MG63 (cell line): ENCODE measurements at regions not wholly inside any gene's neighbourhood (a gene's known extent, or its start where the extent isn't known, plus 50 kb on each side); places are given as distances from the start of the nearest gene placed in this dataset.
"Not testable (repeated sequence)": the region's sequence is repeated elsewhere in the genome, so short reads cannot be mapped to it uniquely, and the experiment has no call there.

ENCODE experiments used
- DNase-seq: peaks from one replicate; pipeline ENCODE4 v3.0.0-alpha.2; 2020
- H3K27me3 ChIP-seq: fragments of 250-450 bp; sonication (Bioruptor Pico); 2 replicates; pipeline ENCODE4 v1.5.1; 2020; ENCODE audit warnings: mild to moderate bottlenecking, moderate library complexity
- H3K36me3 ChIP-seq: fragments of 250-450 bp; sonication (Bioruptor Pico); 2 replicates; pipeline ENCODE4 v1.5.1; 2020; ENCODE audit warnings: mild to moderate bottlenecking, moderate library complexity
- H3K4me3 ChIP-seq: fragments of 250-450 bp; sonication (Bioruptor Pico); 2 replicates; pipeline ENCODE4 v1.5.1; 2020; ENCODE audit warnings: mild to moderate bottlenecking, moderate library complexity
- H3K9me3 ChIP-seq: fragments of 250-450 bp; sonication (Bioruptor Pico); 2 replicates; pipeline ENCODE4 v1.5.1; 2020; ENCODE audit warnings: mild to moderate bottlenecking, moderate library complexity

GRCh38 chr16:63473725-63474124 lies 1437.5 kb upstream of the CDH8 start:
- H3K36me3 ChIP-seq = no peaks in the 10 kb centered on the region
- no peak for DNase-seq
- H3K27me3 ChIP-seq = no peaks in the 10 kb centered on the region
- no peak overlapping the region for H3K4me3 ChIP-seq
- H3K9me3 ChIP-seq = no peaks in the 10 kb centered on the region

DNA sequence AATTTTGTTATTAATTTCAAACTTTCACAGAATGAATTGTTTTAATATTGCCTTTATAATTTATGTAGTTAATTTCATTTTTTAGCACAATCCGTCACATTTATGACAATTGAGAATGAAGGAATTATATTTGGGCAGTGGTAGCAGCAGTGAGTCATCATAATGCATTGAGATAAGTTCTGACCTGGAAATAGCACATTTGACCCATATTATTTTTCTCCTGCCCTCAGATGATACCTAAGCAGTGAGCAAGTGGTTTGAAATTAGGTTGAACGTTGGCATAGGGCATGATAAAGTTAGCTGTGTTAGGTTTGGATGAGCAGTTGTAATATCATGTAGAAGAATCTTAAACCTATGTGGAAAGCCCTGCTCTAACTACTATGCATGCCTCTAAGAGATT lies 1431.3 kb upstream of the CDH8 start:
- Histone ChIP-seq H3K4me3 (no peak overlapping the region), H3K36me3 (no peaks in the 10 kb centered on the region), H3K27me3 (no peaks in the 10 kb centered on the region), H3K9me3 (no peaks in the 10 kb centered on the region)
- DNase-seq = no peak

DNA sequence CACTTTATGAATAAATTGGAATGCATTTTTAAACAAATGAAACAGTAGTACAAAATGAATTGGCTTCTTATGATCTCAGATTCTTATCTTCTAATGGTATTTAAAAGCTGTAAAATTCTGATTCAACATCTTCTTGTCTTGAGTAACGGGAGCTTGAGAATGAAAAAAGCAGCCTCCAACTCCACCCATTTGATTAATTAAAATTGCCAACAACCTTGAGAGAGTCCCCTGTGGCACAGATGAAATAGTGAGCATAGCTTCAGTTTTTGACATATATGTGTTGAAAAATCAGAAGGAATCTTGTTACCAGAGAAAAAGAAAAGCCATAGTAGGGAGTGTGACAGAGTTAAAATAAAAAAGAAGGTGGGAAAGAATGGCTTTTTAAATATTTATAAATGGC lies 1426.1 kb upstream of the CDH8 start:
- no peaks in the 10 kb centered on the region for H3K9me3 ChIP-seq
- H3K27me3 ChIP-seq = no peaks in the 10 kb centered on the region
- H3K36me3 ChIP-seq = no peaks in the 10 kb centered on the region
- DNase-seq = no peak
- H3K4me3 ChIP-seq = no peak overlapping the region

DNA sequence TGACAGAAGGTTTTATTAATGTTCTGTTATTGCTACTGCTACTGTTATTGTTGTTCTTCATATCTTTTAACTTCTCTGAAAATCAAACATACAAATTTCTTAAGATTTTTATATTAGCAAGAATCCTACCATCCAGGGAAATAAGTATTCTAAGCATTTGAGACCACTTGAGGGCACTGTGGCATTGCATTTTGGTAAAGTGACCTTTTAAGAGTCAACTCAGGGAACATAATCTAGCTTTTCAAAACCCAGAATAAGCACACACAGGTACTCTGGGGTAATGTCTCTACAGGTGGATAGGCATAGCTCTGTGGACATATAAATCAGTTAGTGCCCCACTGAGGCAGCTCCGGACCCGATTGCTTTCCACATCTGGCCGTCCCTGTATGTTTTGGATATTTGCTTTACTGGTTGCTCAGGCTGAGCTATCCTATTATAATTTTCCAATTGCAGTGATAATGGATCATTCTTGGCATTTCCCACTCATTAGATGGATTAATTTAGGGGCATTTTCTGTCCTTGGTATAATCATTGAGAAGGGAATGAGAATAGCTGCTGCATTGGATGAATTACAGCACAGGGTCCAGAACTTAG lies 1425.1 kb upstream of the CDH8 start:
- DNase-seq = no peak
- no peaks in the 10 kb centered on the region for H3K9me3 ChIP-seq
- H3K36me3 ChIP-seq = no peaks in the 10 kb centered on the region
- H3K27me3 ChIP-seq = no peaks in the 10 kb centered on the region
- no peak overlapping the region for H3K4me3 ChIP-seq

DNA sequence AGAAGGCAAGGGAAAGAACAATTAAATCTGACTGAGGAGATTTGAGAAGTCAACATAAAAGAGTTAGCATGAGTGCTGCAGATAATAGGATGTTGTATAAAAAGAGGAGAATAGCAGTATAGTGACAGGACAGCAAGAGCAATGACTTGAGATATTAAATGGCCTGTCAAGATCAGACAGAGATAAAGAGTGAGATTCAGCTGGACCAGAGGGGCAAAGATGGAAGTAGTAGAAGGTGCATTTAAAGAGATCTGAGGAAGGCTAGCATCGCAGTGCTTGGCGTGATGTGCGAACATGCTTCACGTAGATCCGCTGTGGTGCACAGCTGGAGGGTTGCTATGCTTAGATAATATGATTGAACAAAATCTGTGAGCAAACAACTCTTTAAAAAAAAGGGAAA lies 1422.6 kb upstream of the CDH8 start:
- Histone ChIP-seq H3K36me3 (no peaks in the 10 kb centered on the region), H3K27me3 (no peaks in the 10 kb centered on the region), H3K4me3 (no peak overlapping the region), H3K9me3 (no peaks in the 10 kb centered on the region)
- no peak for DNase-seq

DNA sequence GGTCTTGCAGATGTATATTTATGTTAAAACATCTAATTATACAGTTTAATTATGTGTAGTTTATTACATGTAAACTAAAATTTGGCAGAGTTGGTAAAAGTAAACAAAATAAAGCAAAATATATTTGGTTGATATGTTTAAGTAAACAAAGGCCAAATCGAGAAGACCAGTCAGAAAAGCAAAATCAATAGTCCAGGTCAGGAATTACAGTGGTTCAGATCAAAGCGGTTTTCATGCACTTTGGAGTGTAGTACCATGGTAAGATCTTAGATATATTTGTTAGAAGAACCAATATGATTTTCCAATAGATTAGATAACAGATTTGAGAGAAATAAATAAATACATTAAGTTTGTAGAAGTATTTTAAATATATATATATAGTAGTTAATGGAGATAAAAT lies 1421.6 kb upstream of the CDH8 start:
- Histone ChIP-seq H3K36me3 (no peaks in the 10 kb centered on the region), H3K4me3 (no peak overlapping the region), H3K27me3 (no peaks in the 10 kb centered on the region), H3K9me3 (no peaks in the 10 kb centered on the region)
- no peak for DNase-seq

- H3K27me3 ChIP-seq = no peaks in the 10 kb centered on the region
- DNase-seq = no peak
Measured at GRCh38 chr16:63453261-63453660, 1417.0 kb upstream of the CDH8 start.

DNA sequence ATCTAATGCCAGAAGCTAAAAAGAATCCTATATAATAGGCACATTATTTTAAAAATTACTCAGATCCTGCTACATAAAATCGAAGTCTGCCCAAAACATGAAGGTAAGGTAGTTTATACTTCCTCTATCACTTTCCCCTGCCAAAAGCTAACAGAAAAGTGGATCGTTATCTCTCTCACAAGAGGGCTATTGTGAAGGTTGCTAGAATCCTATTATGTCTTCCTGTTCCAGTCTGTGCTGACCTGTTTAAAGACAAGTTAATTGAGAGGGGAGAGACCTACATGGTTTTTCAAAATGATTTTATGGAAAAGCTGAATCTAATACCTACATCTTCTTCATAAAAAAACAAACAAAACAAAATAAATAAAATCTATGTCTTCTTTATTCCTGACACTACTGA lies 1410.9 kb upstream of the CDH8 start:
- DNase-seq = no peak
- H3K36me3 ChIP-seq = no peaks in the 10 kb centered on the region

More at GRCh38 chr16:63453261-63453660, 1417.0 kb upstream of the CDH8 start:
- Histone ChIP-seq H3K4me3 (no peak overlapping the region), H3K9me3 (no peaks in the 10 kb centered on the region), H3K36me3 (no peaks in the 10 kb centered on the region)

GRCh38 chr16:63442246-63442645 lies 1406.0 kb upstream of the CDH8 start:
- Histone ChIP-seq H3K9me3 (no peaks in the 10 kb centered on the region), H3K27me3 (no peaks in the 10 kb centered on the region), H3K4me3 (no peak overlapping the region), H3K36me3 (no peaks in the 10 kb centered on the region)
- no peak for DNase-seq

More for the DNA sequence above, 1410.9 kb upstream of the CDH8 start:
- Histone ChIP-seq H3K4me3 (no peak overlapping the region), H3K9me3 (no peaks in the 10 kb centered on the region), H3K27me3 (no peaks in the 10 kb centered on the region)

GRCh38 chr16:63426275-63426870 lies 1390.1 kb upstream of the CDH8 start:
- H3K36me3 ChIP-seq = no peaks in the 10 kb centered on the region
- DNase-seq = no peak
- no peaks in the 10 kb centered on the region for H3K9me3 ChIP-seq
- no peaks in the 10 kb centered on the region for H3K27me3 ChIP-seq
- no peak overlapping the region for H3K4me3 ChIP-seq

- no peak for DNase-seq
- Histone ChIP-seq H3K9me3 (no peaks in the 10 kb centered on the region), H3K27me3 (no peaks in the 10 kb centered on the region), H3K36me3 (no peaks in the 10 kb centered on the region), H3K4me3 (no peak overlapping the region)
Measured at GRCh38 chr16:63422715-63423114, 1386.5 kb upstream of the CDH8 start.

DNA sequence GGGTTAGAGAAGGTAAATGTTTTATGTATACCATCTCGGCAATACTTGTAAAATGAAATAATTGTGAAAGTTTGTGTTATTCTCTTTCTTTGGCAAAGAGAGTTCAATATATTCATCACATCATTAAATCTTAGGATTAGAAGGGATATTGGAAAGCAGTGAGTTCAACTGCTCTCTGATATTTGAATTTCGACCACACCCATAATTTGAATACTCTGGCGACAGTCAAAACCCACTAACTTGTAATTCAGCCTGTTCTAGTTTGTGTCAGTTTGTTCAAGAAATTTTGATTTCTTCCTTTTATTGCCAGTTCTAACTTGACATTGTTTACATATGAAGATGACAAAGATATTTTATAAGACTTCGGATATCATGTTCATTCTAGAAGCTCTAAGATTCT lies 1380.5 kb upstream of the CDH8 start:
- Histone ChIP-seq H3K9me3 (no peaks in the 10 kb centered on the region), H3K36me3 (no peaks in the 10 kb centered on the region), H3K27me3 (no peaks in the 10 kb centered on the region), H3K4me3 (no peak overlapping the region)
- no peak for DNase-seq

GRCh38 chr16:63415014-63415413 lies 1378.8 kb upstream of the CDH8 start:
- Histone ChIP-seq H3K4me3 (no peak overlapping the region), H3K9me3 (no peaks in the 10 kb centered on the region), H3K36me3 (no peaks in the 10 kb centered on the region), H3K27me3 (no peaks in the 10 kb centered on the region)
- no peak for DNase-seq

DNA sequence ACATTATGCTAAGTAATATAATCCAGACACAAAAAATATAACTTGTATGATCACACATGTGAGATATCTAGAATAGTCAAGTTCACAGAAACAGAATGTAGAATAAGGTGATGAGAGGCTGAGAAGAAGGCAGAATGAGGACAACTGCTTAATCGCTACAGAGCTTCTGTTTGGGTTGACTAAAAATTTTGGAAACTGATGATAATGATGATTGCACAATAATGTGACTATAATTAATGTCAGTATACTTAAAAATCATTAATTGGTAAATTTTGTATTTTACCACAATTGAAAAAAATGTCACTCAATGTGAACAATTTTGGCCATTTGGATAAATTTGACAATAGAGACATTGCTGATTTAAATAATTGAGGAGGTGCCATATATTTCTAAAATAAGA lies 1374.4 kb upstream of the CDH8 start:
- H3K36me3 ChIP-seq = no peaks in the 10 kb centered on the region
- DNase-seq = no peak
- no peaks in the 10 kb centered on the region for H3K9me3 ChIP-seq
- no peak overlapping the region for H3K4me3 ChIP-seq
- H3K27me3 ChIP-seq = no peaks in the 10 kb centered on the region

GRCh38 chr16:63403792-63404191 lies 1367.6 kb upstream of the CDH8 start:
- H3K9me3 ChIP-seq = no peaks in the 10 kb centered on the region
- no peak for DNase-seq
- no peak overlapping the region for H3K4me3 ChIP-seq
- H3K36me3 ChIP-seq = no peaks in the 10 kb centered on the region
- no peaks in the 10 kb centered on the region for H3K27me3 ChIP-seq

GRCh38 chr16:63388277-63388676 lies 1352.0 kb upstream of the CDH8 start:
- H3K9me3 ChIP-seq, DNase-seq, H3K27me3 ChIP-seq, H3K36me3 ChIP-seq, H3K4me3 ChIP-seq: not testable (repeated sequence)

DNA sequence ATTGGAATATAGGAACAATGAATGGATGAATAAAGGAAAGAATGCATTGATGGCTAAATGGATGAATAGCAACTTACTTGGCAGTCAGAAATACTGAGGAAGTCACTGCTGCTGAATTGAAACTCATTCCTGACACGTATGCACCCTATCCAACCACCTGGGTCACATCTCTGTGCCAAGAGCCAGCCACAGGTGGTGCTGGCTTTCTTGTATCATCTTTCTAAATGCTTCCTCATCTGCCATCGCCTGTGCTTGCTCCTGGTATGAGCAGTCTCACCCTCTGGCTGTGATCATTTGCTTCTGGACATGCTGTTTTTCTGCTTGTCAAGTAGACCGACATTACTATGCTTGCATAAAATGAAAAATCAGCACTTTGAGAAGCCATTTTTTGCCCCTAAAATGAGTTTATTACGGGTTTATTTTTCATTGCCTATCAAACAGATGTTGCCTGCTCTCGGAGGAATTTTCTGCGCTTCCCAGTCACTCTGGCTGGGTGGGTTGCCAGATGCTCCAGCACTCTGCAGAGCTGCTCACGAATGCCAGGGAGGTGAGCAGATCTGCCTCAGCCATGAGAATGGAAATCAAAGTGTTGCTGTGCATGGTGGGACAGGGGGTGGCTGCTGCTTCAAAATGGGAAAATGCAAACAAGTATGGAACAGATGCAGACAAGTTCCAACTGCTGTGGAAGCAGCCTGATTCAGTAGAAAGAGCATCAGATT lies 1349.6 kb upstream of the CDH8 start:
- Histone ChIP-seq H3K27me3 (no peaks in the 10 kb centered on the region), H3K36me3 (no peaks in the 10 kb centered on the region), H3K9me3 (no peaks in the 10 kb centered on the region), H3K4me3 (no peak overlapping the region)
- no peak for DNase-seq

GRCh38 chr16:63373744-63374143 lies 1337.5 kb upstream of the CDH8 start:
- H3K27me3 ChIP-seq = no peaks in the 10 kb centered on the region
- DNase-seq = no peak

More at GRCh38 chr16:63373744-63374143, 1337.5 kb upstream of the CDH8 start:
- H3K36me3 ChIP-seq = no peaks in the 10 kb centered on the region
- no peak overlapping the region for H3K4me3 ChIP-seq
- no peaks in the 10 kb centered on the region for H3K9me3 ChIP-seq
